GM23248 (cell line): ENCODE measurements at regions not wholly inside any gene's neighbourhood (a gene's known extent, or its start where the extent isn't known, plus 50 kb on each side); places are given as distances from the start of the nearest gene placed in this dataset.
"Not testable (repeated sequence)": the region's sequence is repeated elsewhere in the genome, so short reads cannot be mapped to it uniquely, and the experiment has no call there.

Source experiments
- DNase-seq: peaks from one replicate; pipeline ENCODE4 v3.0.0-alpha.2; 2015
- H2AFZ ChIP-seq: fragments of 200-600 bp; sonication (generic); 2 replicates; pipeline ENCODE4 v1.6.1; 2016; ENCODE audit warnings: antibody characterized with exemption
- H3F3A ChIP-seq: fragments of 200-600 bp; sonication (generic); 2 replicates; pipeline ENCODE4 v1.6.1; 2016; ENCODE audit warnings: mild to moderate bottlenecking, antibody characterized with exemption, mixed run types; ENCODE audit not compliant: insufficient read depth
- H3K27ac ChIP-seq: fragments of 200-600 bp; sonication (generic); 2 replicates; pipeline ENCODE4 v1.5.1; 2016; ENCODE audit warnings: mild to moderate bottlenecking
- H3K27me3 ChIP-seq: fragments of 200-600 bp; sonication (generic); replicated peaks from 2 replicates; pipeline ENCODE4 v1.6.1; 2016; ENCODE audit warnings: mild to moderate bottlenecking; ENCODE audit not compliant: insufficient read depth
- H3K36me3 ChIP-seq: fragments of 200-600 bp; sonication (generic); 2 replicates; pipeline ENCODE4 v1.6.1; 2016; ENCODE audit warnings: low read depth, mild to moderate bottlenecking
- H3K4me1 ChIP-seq: fragments of 200-600 bp; sonication (generic); 2 replicates; pipeline ENCODE4 v1.6.1; 2016; ENCODE audit warnings: mild to moderate bottlenecking; ENCODE audit not compliant: insufficient read depth
- H3K4me2 ChIP-seq: fragments of 200-600 bp; sonication (generic); one replicate; pipeline ENCODE4 v1.6.1; 2016; ENCODE audit warnings: mild to moderate bottlenecking; ENCODE audit not compliant: unreplicated experiment
- H3K4me3 ChIP-seq: fragments of 200-600 bp; sonication (generic); 2 replicates; pipeline ENCODE4 v1.5.1; 2016; ENCODE audit warnings: mild to moderate bottlenecking
- H3K79me2 ChIP-seq: fragments of 200-600 bp; sonication (generic); 2 replicates; pipeline ENCODE4 v1.6.1; 2016; ENCODE audit warnings: mild to moderate bottlenecking; ENCODE audit not compliant: insufficient read depth
- H3K9ac ChIP-seq: fragments of 200-600 bp; sonication (generic); 2 replicates; pipeline ENCODE4 v1.6.1; 2016; ENCODE audit warnings: mild to moderate bottlenecking
- H3K9me2 ChIP-seq: fragments of 200-600 bp; sonication (generic); 2 replicates; pipeline ENCODE4 v1.6.1; 2016; ENCODE audit warnings: mixed run types, mild to moderate bottlenecking, moderate library complexity; ENCODE audit not compliant: insufficient read depth
- H3K9me3 ChIP-seq: fragments of 200-600 bp; sonication (generic); one replicate; pipeline ENCODE4 v1.6.1; 2017; ENCODE audit warnings: low read depth
- H4K20me1 ChIP-seq: fragments of 200-600 bp; sonication (generic); 2 replicates; pipeline ENCODE4 v1.6.0; 2016; ENCODE audit not compliant: insufficient read depth
- EZH2 ChIP-seq: fragments of 200-600 bp; sonication (generic); IDR thresholded peaks from 2 replicates; pipeline ENCODE4 v1.6.1; 2018; ENCODE audit warnings: antibody characterized with exemption, mild to moderate bottlenecking; ENCODE audit not compliant: insufficient read depth, poor library complexity, severe bottlenecking
- EZH2phosphoT487 ChIP-seq: fragments of 200-600 bp; sonication (generic); IDR thresholded peaks from 2 replicates; pipeline ENCODE4 v1.6.1; 2018; ENCODE audit warnings: antibody characterized with exemption, moderate library complexity, mild to moderate bottlenecking, low read depth; ENCODE audit not compliant: insufficient read depth
- WGBS, 2 experiments: methylation state at CpG; one replicate each; pipeline ENCODE4 v1.1.6; 2015 to 2017; ENCODE audit warnings: low lambda C conversion rate in 2 of 2, low coverage in 1 of 2; ENCODE audit errors: missing lambda C conversion rate in 2 of 2; 5-methylcytosine and 5-hydroxymethylcytosine counted together
- in situ Hi-C: fragments of 300-500 bp; cut with MboI; formaldehyde crosslinking; loops from 2 replicates; pipeline ENCODE4 v1.15.0; 2020

GRCh38 chr14:43528321-43528720 is 978.8 kb downstream of the FSCB start:
- Histone ChIP-seq H3K9me3 (no peaks in the 10 kb centered on the region), H3K9me2 (no peaks in the 10 kb centered on the region), H3F3A (no peaks in the 10 kb centered on the region), H2AFZ (no peak overlapping the region), H3K79me2 (no peaks in the 10 kb centered on the region), H3K27ac (no peak overlapping the region), H3K4me3 (no peak overlapping the region), H3K9ac (no peak overlapping the region), H3K4me2 (no peak overlapping the region), H3K36me3 (no peaks in the 10 kb centered on the region), H4K20me1 (no peaks in the 10 kb centered on the region), H3K4me1 (no peaks in the 10 kb centered on the region), H3K27me3 (no peaks in the 10 kb centered on the region)
- DNase-seq = no peak
- in situ Hi-C loops = no loop called here
- no peak for TF ChIP-seq EZH2
- TF ChIP-seq EZH2phosphoT487 = no peak
- WGBS, 2 experiments = 44 to 52% methylated on average over 5 of the region's 5 CpGs

- H3K9me2 ChIP-seq = no peaks in the 10 kb centered on the region
- no peaks in the 10 kb centered on the region for H3K36me3 ChIP-seq
- DNase-seq = no peak
- no peaks in the 10 kb centered on the region for H3K4me1 ChIP-seq
- TF ChIP-seq EZH2 (no peak), EZH2phosphoT487 (no peak)
- no peaks in the 10 kb centered on the region for H3F3A ChIP-seq
- in situ Hi-C loops = no loop called here
- no peak overlapping the region for H2AFZ ChIP-seq
- H4K20me1 ChIP-seq = no peaks in the 10 kb centered on the region
- H3K9me3 ChIP-seq = no peaks in the 10 kb centered on the region
- H3K79me2 ChIP-seq = no peaks in the 10 kb centered on the region
- no peaks in the 10 kb centered on the region for H3K27me3 ChIP-seq
- H3K4me3 ChIP-seq = no peak overlapping the region
- 12 to 17% methylated on average over 1 of the region's 1 CpG for WGBS, 2 experiments
- H3K9ac ChIP-seq = no peak overlapping the region
- H3K27ac ChIP-seq = no peak overlapping the region
- no peak overlapping the region for H3K4me2 ChIP-seq
These were observed 981.4 kb downstream of the FSCB start for GRCh38 chr14:43525658-43526057.

GRCh38 chr14:43522901-43523300 is 984.2 kb downstream of the FSCB start:
- no peak for TF ChIP-seq EZH2phosphoT487
- no peak for TF ChIP-seq EZH2
- Histone ChIP-seq H4K20me1 (no peaks in the 10 kb centered on the region), H3K9me2 (no peaks in the 10 kb centered on the region), H3K4me2 (no peak overlapping the region), H3K36me3 (no peaks in the 10 kb centered on the region), H3K9ac (no peak overlapping the region), H3K27me3 (no peaks in the 10 kb centered on the region), H3K4me3 (no peak overlapping the region), H3K4me1 (no peaks in the 10 kb centered on the region), H3K27ac (no peak overlapping the region), H3K79me2 (no peaks in the 10 kb centered on the region), H2AFZ (no peak overlapping the region), H3F3A (no peaks in the 10 kb centered on the region), H3K9me3 (no peaks in the 10 kb centered on the region)
- in situ Hi-C loops = no loop called here
- WGBS, 2 experiments = 53 to 68% methylated on average over 4 of the region's 4 CpGs
- no peak for DNase-seq

- H3K27me3 ChIP-seq = no peaks in the 10 kb centered on the region
- no peak overlapping the region for H3K4me2 ChIP-seq
- no peaks in the 10 kb centered on the region for H3K79me2 ChIP-seq
- DNase-seq = no peak
- TF ChIP-seq EZH2 = no peak
- H2AFZ ChIP-seq = no peak overlapping the region
- no peaks in the 10 kb centered on the region for H3K36me3 ChIP-seq
- no peaks in the 10 kb centered on the region for H3K4me1 ChIP-seq
- H3K9me3 ChIP-seq = no peaks in the 10 kb centered on the region
- no peak overlapping the region for H3K4me3 ChIP-seq
- no peak overlapping the region for H3K9ac ChIP-seq
- H3K27ac ChIP-seq = no peak overlapping the region
- no peaks in the 10 kb centered on the region for H4K20me1 ChIP-seq
- in situ Hi-C loops = no loop called here
- 67 to 69% methylated on average over 4 of the region's 4 CpGs for WGBS, 2 experiments
- H3K9me2 ChIP-seq = no peaks in the 10 kb centered on the region
- H3F3A ChIP-seq = no peaks in the 10 kb centered on the region
These were observed 984.9 kb downstream of the FSCB start for GRCh38 chr14:43522191-43522590.

GRCh38 chr14:43503508-43503907 is 1003.6 kb downstream of the FSCB start:
- Histone ChIP-seq H3K4me1 (no peaks in the 10 kb centered on the region), H3K4me3 (no peak overlapping the region), H3K27ac (no peak overlapping the region), H3K9me3 (no peaks in the 10 kb centered on the region), H3K27me3 (no peaks in the 10 kb centered on the region), H3K36me3 (no peaks in the 10 kb centered on the region), H3K9ac (no peak overlapping the region), H3K79me2 (no peaks in the 10 kb centered on the region), H2AFZ (no peak overlapping the region), H4K20me1 (no peaks in the 10 kb centered on the region), H3F3A (no peaks in the 10 kb centered on the region), H3K9me2 (no peaks in the 10 kb centered on the region), H3K4me2 (no peak overlapping the region)
- no peak for TF ChIP-seq EZH2phosphoT487
- TF ChIP-seq EZH2 = no peak
- peak; percentile 0 for DNase-seq
- in situ Hi-C loops = no loop called here

- H3K9ac ChIP-seq, in situ Hi-C loops, DNase-seq, H3K79me2 ChIP-seq, H3K4me1 ChIP-seq, H3K4me2 ChIP-seq, H3K36me3 ChIP-seq, H4K20me1 ChIP-seq, H3F3A ChIP-seq, H3K9me2 ChIP-seq, H3K27me3 ChIP-seq, H2AFZ ChIP-seq, H3K4me3 ChIP-seq, H3K27ac ChIP-seq, H3K9me3 ChIP-seq: not testable (repeated sequence)
- WGBS, 2 experiments = 62 to 76% methylated on average over 10 to 12 of the region's 13 CpGs
These were observed 1014.7 kb downstream of the FSCB start for GRCh38 chr14:43492359-43492758.
